Astrocyte of the cerebellum (primary cell): ENCODE measurements at regions not wholly inside any gene's neighbourhood (a gene's known extent, or its start where the extent isn't known, plus 50 kb on each side); places are given as distances from the start of the nearest gene placed in this dataset.

ENCODE experiments used
- DNase-seq: peaks from one replicate; pipeline ENCODE4 v3.0.0-alpha.2; 2011; ENCODE audit warnings: low read depth
- H3K4me3 ChIP-seq: 2 replicates; pipeline ENCODE4 v1.5.1; 2011; ENCODE audit warnings: mild to moderate bottlenecking, low read depth, low read length, moderate library complexity
- CTCF ChIP-seq: IDR thresholded peaks from 2 replicates; pipeline ENCODE4 v1.5.1; 2012; ENCODE audit warnings: low read length, low read depth, moderate library complexity, mild to moderate bottlenecking; ENCODE audit errors: missing control alignments
- in situ Hi-C: cut with HindIII; loops from 2 replicates; pipeline ENCODE4 v1.10.0; 2017; ENCODE audit warnings: low sequenced_read_pairs

- DNase-seq, result no peak
- in situ Hi-C loops, result no loop called here
- no peak for TF ChIP-seq CTCF
- H3K4me3 ChIP-seq, result no peak overlapping the region
Observed at GRCh38 chr13:75023609-75024008, 458.4 kb downstream of the TBC1D4 start.

GRCh38 chr13:75021151-75021550 is 460.8 kb downstream of the TBC1D4 start:
- TF ChIP-seq CTCF, result no peak
- DNase-seq, result no peak
- in situ Hi-C loops, result no loop called here

GRCh38 chr13:75016225-75016624 is 465.7 kb downstream of the TBC1D4 start:
- TF ChIP-seq CTCF, result no peak
- in situ Hi-C loops, result no loop called here
- no peak for DNase-seq
- H3K4me3 ChIP-seq, result no peak overlapping the region

More at GRCh38 chr13:75021151-75021550, 460.8 kb downstream of the TBC1D4 start:
- no peak overlapping the region for H3K4me3 ChIP-seq

- in situ Hi-C loops, result no loop called here
- DNase-seq, result no peak
- TF ChIP-seq CTCF, result no peak
- H3K4me3 ChIP-seq, result no peak overlapping the region
Observed at GRCh38 chr13:75013818-75014217, 468.2 kb downstream of the TBC1D4 start.

GRCh38 chr13:75010941-75011340 is 471.0 kb downstream of the TBC1D4 start:
- in situ Hi-C loops, result no loop called here
- no peak for TF ChIP-seq CTCF
- no peak overlapping the region for H3K4me3 ChIP-seq
- DNase-seq, result no peak

- no peak for TF ChIP-seq CTCF
- in situ Hi-C loops, result no loop called here
- DNase-seq, result no peak
- no peak overlapping the region for H3K4me3 ChIP-seq
Observed at GRCh38 chr13:75008926-75009325, 473.0 kb downstream of the TBC1D4 start.

GRCh38 chr13:74990992-74991391 is 491.0 kb downstream of the TBC1D4 start:
- H3K4me3 ChIP-seq, result no peak overlapping the region
- TF ChIP-seq CTCF, result no peak
- in situ Hi-C loops, result no loop called here
- DNase-seq, result no peak
